Astrocyte of the cerebellum (primary cell): ENCODE measurements at regions not wholly inside any gene's neighbourhood (a gene's known extent, or its start where the extent isn't known, plus 50 kb on each side); places are given as distances from the start of the nearest gene placed in this dataset.

Source experiments
- DNase-seq: peaks from one replicate; pipeline ENCODE4 v3.0.0-alpha.2; 2011; ENCODE audit warnings: low read depth
- H3K4me3 ChIP-seq: 2 replicates; pipeline ENCODE4 v1.5.1; 2011; ENCODE audit warnings: mild to moderate bottlenecking, low read depth, low read length, moderate library complexity
- CTCF ChIP-seq: IDR thresholded peaks from 2 replicates; pipeline ENCODE4 v1.5.1; 2012; ENCODE audit warnings: low read length, low read depth, moderate library complexity, mild to moderate bottlenecking; ENCODE audit errors: missing control alignments
- in situ Hi-C: cut with HindIII; loops from 2 replicates; pipeline ENCODE4 v1.10.0; 2017; ENCODE audit warnings: low sequenced_read_pairs

GRCh38 chr5:72623936-72624335 is 116.7 kb upstream of the ZNF366 start:
- no peak for DNase-seq
- no peak for TF ChIP-seq CTCF
- no peak overlapping the region for H3K4me3 ChIP-seq
- in situ Hi-C loops = no loop called here

- in situ Hi-C loops = no loop called here
- H3K4me3 ChIP-seq = no peak overlapping the region
- no peak for TF ChIP-seq CTCF
- DNase-seq = no peak
These were observed 116.1 kb upstream of the ZNF366 start for GRCh38 chr5:72623323-72623722.

GRCh38 chr5:72622170-72622760 is 115.1 kb upstream of the ZNF366 start:
- H3K4me3 ChIP-seq = no peak overlapping the region
- DNase-seq = no peak
- in situ Hi-C loops = no loop called here
- no peak for TF ChIP-seq CTCF

- no peak for DNase-seq
- no peak for TF ChIP-seq CTCF
- H3K4me3 ChIP-seq = no peak overlapping the region
- in situ Hi-C loops = no loop called here
These were observed 114.4 kb upstream of the ZNF366 start for GRCh38 chr5:72621576-72621975.

- no peak for DNase-seq
These were observed 112.5 kb upstream of the ZNF366 start for GRCh38 chr5:72619677-72620076.

GRCh38 chr5:72619251-72619650 is 112.0 kb upstream of the ZNF366 start:
- no peak overlapping the region for H3K4me3 ChIP-seq
- no peak for DNase-seq
- no peak for TF ChIP-seq CTCF
- in situ Hi-C loops = no loop called here

More at GRCh38 chr5:72619677-72620076, 112.5 kb upstream of the ZNF366 start:
- no peak for TF ChIP-seq CTCF
- in situ Hi-C loops = no loop called here
- H3K4me3 ChIP-seq = no peak overlapping the region
